ENCODE measurements at regions not wholly inside any gene's neighbourhood (a gene's known extent, or its start where the extent isn't known, plus 50 kb on each side); places are given as distances from the start of the nearest gene placed in this dataset.

- Histone ChIP-seq H3K27me3 (no peaks in the 10 kb centered on the region), H3K9me3 (no peaks in the 10 kb centered on the region), H3K4me1 (peaks cover 0 to 8% (median 0%) of the 10 kb centered on the region in 3 donors), H3K27ac (no peak overlapping the region), H3K36me3 (no peaks in the 10 kb centered on the region), H3K4me3 (no peak overlapping the region)
- 85 to 91% methylated on average over 4 of the region's 4 CpGs for WGBS, 2 donors (ENCODE audit: low coverage in 1 of 2)
- TF ChIP-seq POLR2AphosphoS5 (IDR thresholded peaks at IDR 0.05) (no peak), CTCF (IDR thresholded peaks at IDR 0.05) (no peak), EP300 (IDR thresholded peaks at IDR 0.05) (no peak), POLR2A (IDR thresholded peaks at IDR 0.05) (no peak)
- ATAC-seq, result no peak
Measured at GRCh38 chr7:12761111-12761510, 73.7 kb downstream of the ARL4A start.

GRCh38 chr7:12761691-12762090 lies 74.3 kb downstream of the ARL4A start:
- Histone ChIP-seq H3K4me1 (peaks cover 0 to 8% (median 0%) of the 10 kb centered on the region in 3 donors), H3K27ac (no peak overlapping the region), H3K36me3 (no peaks in the 10 kb centered on the region), H3K9me3 (no peaks in the 10 kb centered on the region), H3K27me3 (no peaks in the 10 kb centered on the region), H3K4me3 (no peak overlapping the region)
- no peak for ATAC-seq
- WGBS, 2 donors (ENCODE audit: low coverage in 1 of 2), result 95 to 98% methylated on average over 4 of the region's 4 CpGs
- TF ChIP-seq EP300 (IDR thresholded peaks at IDR 0.05), result no peak
- TF ChIP-seq CTCF (IDR thresholded peaks at IDR 0.05), result no peak
- no peak for TF ChIP-seq POLR2A (IDR thresholded peaks at IDR 0.05)
- no peak for TF ChIP-seq POLR2AphosphoS5 (IDR thresholded peaks at IDR 0.05)

GRCh38 chr7:12764458-12764891 lies 77.0 kb downstream of the ARL4A start:
- Histone ChIP-seq H3K4me3 (no peak overlapping the region), H3K4me1 (peaks cover 2 to 6% (median 4%) of the 10 kb centered on the region in 3 donors), H3K27ac (no peak overlapping the region), H3K27me3 (no peaks in the 10 kb centered on the region), H3K9me3 (no peaks in the 10 kb centered on the region), H3K36me3 (no peaks in the 10 kb centered on the region)
- no peak for TF ChIP-seq POLR2AphosphoS5 (IDR thresholded peaks at IDR 0.05)
- no peak for TF ChIP-seq POLR2A (IDR thresholded peaks at IDR 0.05)
- TF ChIP-seq CTCF (IDR thresholded peaks at IDR 0.05), result no peak
- TF ChIP-seq EP300 (IDR thresholded peaks at IDR 0.05), result no peak
- no peak for ATAC-seq
- WGBS, 2 donors (ENCODE audit: low coverage in 1 of 2), result 82 to 88% methylated on average over 2 of the region's 2 CpGs

GRCh38 chr7:12765431-12766100 lies 78.1 kb downstream of the ARL4A start:
- H3K4me3 ChIP-seq, result no peak overlapping the region
- no peaks in the 10 kb centered on the region for H3K36me3 ChIP-seq
- no peak for ATAC-seq
- no peak for TF ChIP-seq EP300 (IDR thresholded peaks at IDR 0.05)
- TF ChIP-seq CTCF (IDR thresholded peaks at IDR 0.05), result no peak
- no peak for TF ChIP-seq POLR2AphosphoS5 (IDR thresholded peaks at IDR 0.05)
- TF ChIP-seq POLR2A (IDR thresholded peaks at IDR 0.05), result no peak
- H3K4me1 ChIP-seq, result peaks cover 3 to 16% (median 11%) of the 10 kb centered on the region in 3 donors
- H3K27ac ChIP-seq, result no peak overlapping the region
- no peaks in the 10 kb centered on the region for H3K9me3 ChIP-seq
- H3K27me3 ChIP-seq, result no peaks in the 10 kb centered on the region
- 70 to 89% methylated on average over 1 to 2 of the region's 2 CpGs for WGBS, 2 donors (ENCODE audit: low coverage in 1 of 2)

GRCh38 chr7:12766416-12766815 lies 79.0 kb downstream of the ARL4A start:
- H3K4me3 ChIP-seq, result no peak overlapping the region
- no peaks in the 10 kb centered on the region for H3K9me3 ChIP-seq
- no peak overlapping the region for H3K27ac ChIP-seq
- no peak for ATAC-seq
- no peaks in the 10 kb centered on the region for H3K36me3 ChIP-seq
- no peak for TF ChIP-seq POLR2A (IDR thresholded peaks at IDR 0.05)
- TF ChIP-seq CTCF (IDR thresholded peaks at IDR 0.05), result no peak
- no peak for TF ChIP-seq EP300 (IDR thresholded peaks at IDR 0.05)
- TF ChIP-seq POLR2AphosphoS5 (IDR thresholded peaks at IDR 0.05), result no peak
- no peaks in the 10 kb centered on the region for H3K27me3 ChIP-seq
- H3K4me1 ChIP-seq, result peaks cover 8 to 25% (median 11%) of the 10 kb centered on the region in 3 donors
